ENCODE measurements at regions not wholly inside any gene's neighbourhood (a gene's known extent, or its start where the extent isn't known, plus 50 kb on each side); places are given as distances from the start of the nearest gene placed in this dataset.

GRCh38 chr6:143592335-143592734, 80.8 kb upstream of the FUCA2 start:
- DNase-seq: no peak

GRCh38 chr6:143591441-143591840, 79.9 kb upstream of the FUCA2 start:
- no peak for DNase-seq

- no peak for DNase-seq
Measured at GRCh38 chr6:143589162-143589561, 77.6 kb upstream of the FUCA2 start.

GRCh38 chr6:143586557-143586956, 75.0 kb upstream of the FUCA2 start:
- no peak for DNase-seq

GRCh38 chr6:143585716-143586115, 74.2 kb upstream of the FUCA2 start:
- DNase-seq: no peak

- DNase-seq: no peak
Measured at GRCh38 chr6:143585241-143585640, 73.7 kb upstream of the FUCA2 start.

GRCh38 chr6:143583542-143584327, 72.2 kb upstream of the FUCA2 start:
- no peak for DNase-seq

- no peak for DNase-seq
Measured at GRCh38 chr6:143581835-143582480, 70.4 kb upstream of the FUCA2 start.

- no peak for DNase-seq
Measured at GRCh38 chr6:143579703-143580102, 68.2 kb upstream of the FUCA2 start.

- no peak for DNase-seq
Measured at GRCh38 chr6:143578054-143578453, 66.5 kb upstream of the FUCA2 start.

GRCh38 chr6:143575901-143576426, 64.4 kb upstream of the FUCA2 start:
- no peak for DNase-seq

- peak; percentile 77 for DNase-seq
Measured at GRCh38 chr6:143575440-143575839, 63.9 kb upstream of the FUCA2 start.

- DNase-seq: no peak
Measured at GRCh38 chr6:143570147-143570853, 58.8 kb upstream of the FUCA2 start.

GRCh38 chr6:143569040-143569439, 57.5 kb upstream of the FUCA2 start:
- DNase-seq: no peak

GRCh38 chr6:143564484-143565017, 53.0 kb upstream of the FUCA2 start:
- DNase-seq: no peak

- DNase-seq: no peak
Measured at GRCh38 chr6:143562143-143562542, 50.6 kb upstream of the FUCA2 start.
